Fibroblast of mammary gland (primary cell): ENCODE measurements at regions not wholly inside any gene's neighbourhood (a gene's known extent, or its start where the extent isn't known, plus 50 kb on each side); places are given as distances from the start of the nearest gene placed in this dataset.
A peak's percentile ranks its signal among the peaks of the same experiment; 100 is the strongest.

Source experiments
- DNase-seq: peaks from one replicate; pipeline ENCODE4 v3.0.0-alpha.2; 2010; ENCODE audit warnings: low read depth
- H3K4me3 ChIP-seq: 2 replicates; pipeline ENCODE4 v1.5.1; 2011; ENCODE audit warnings: low read depth, mild to moderate bottlenecking, low read length, moderate library complexity; ENCODE audit not compliant: control insufficient read depth
- CTCF ChIP-seq: conservative IDR thresholded peaks from 2 replicates; pipeline ENCODE4 v1.5.1; 2011; ENCODE audit warnings: low read depth, low read length, inconsistent platforms; ENCODE audit not compliant: control insufficient read depth, insufficient read depth

- DNase-seq = no peak
- no peak overlapping the region for H3K4me3 ChIP-seq
- TF ChIP-seq CTCF = no peak
Measured at GRCh38 chr4:103918214-103918613, 198.4 kb upstream of the TACR3 start.

GRCh38 chr4:103915224-103915869 lies 195.6 kb upstream of the TACR3 start:
- peak; percentile 53 for DNase-seq
- peak; percentile 67 for TF ChIP-seq CTCF
- H3K4me3 ChIP-seq = no peak overlapping the region

GRCh38 chr4:103907414-103907813 lies 187.6 kb upstream of the TACR3 start:
- no peak overlapping the region for H3K4me3 ChIP-seq
- no peak for DNase-seq
- no peak for TF ChIP-seq CTCF

GRCh38 chr4:103904123-103904522 lies 184.3 kb upstream of the TACR3 start:
- peak; percentile 86 for DNase-seq
- TF ChIP-seq CTCF = no peak
- no peak overlapping the region for H3K4me3 ChIP-seq

GRCh38 chr4:103902730-103903129 lies 182.9 kb upstream of the TACR3 start:
- no peak overlapping the region for H3K4me3 ChIP-seq
- no peak for TF ChIP-seq CTCF
- DNase-seq = no peak

- DNase-seq = peak; percentile 47
- H3K4me3 ChIP-seq = no peak overlapping the region
- no peak for TF ChIP-seq CTCF
Measured at GRCh38 chr4:103895876-103896465, 176.2 kb upstream of the TACR3 start.
